ENCODE measurements at regions not wholly inside any gene's neighbourhood (a gene's known extent, or its start where the extent isn't known, plus 50 kb on each side); places are given as distances from the start of the nearest gene placed in this dataset.

DNA sequence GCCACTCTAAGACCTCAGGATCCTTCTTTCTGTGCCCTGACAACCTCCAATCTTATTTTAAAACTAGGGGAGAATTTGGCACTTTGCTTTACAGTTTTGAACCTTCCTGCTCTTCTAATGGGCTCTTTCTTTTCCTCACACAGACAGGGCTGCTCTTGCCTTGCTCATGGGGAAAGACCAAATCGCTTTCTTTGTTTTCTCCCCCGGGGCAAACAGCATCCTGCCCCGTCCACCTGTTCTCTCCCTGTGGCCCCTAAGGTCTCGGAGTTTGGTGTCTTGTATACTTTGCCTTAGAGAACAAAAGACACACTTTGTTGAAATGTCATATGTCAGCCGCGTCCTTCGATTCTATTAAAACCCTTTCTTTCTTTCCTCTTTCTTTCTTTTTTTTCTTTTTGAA, 306.7 kb upstream of the SALL1 start:
- FAIRE-seq (no peak), DNase-seq (ENCODE audit: low read depth, low spot score) (no peak)
- intact Hi-C loops (cut with micrococcal nuclease) (no loop called here), dilution Hi-C loops (cut with MboI; ENCODE audit: extremely low pct_ligation_motif_present, low sequenced_read_pairs) (no loop called here)
- CTCF ChIA-PET: no interaction called here
- H3K9ac ChIP-seq (replicated peaks; ENCODE audit: extremely low read depth, insufficient read depth, low read length): no peak overlapping the region
- H4K20me1 ChIP-seq (replicated peaks; ENCODE audit: control insufficient read depth, extremely low read depth, insufficient read depth, low read length): no peaks in the 10 kb centered on the region
- no TSS peak for BruUV-seq (replicated peaks)
- no peak overlapping the region for H3K4me3 ChIP-seq (replicated peaks in 1 of 3; ENCODE audit: insufficient read depth in 1 of 3, low read depth in 1 of 3, low read length in 3 of 3)
- H3K4me1 ChIP-seq (ENCODE audit: control insufficient read depth, extremely low read depth, insufficient read depth, low read length): no peaks in the 10 kb centered on the region
- H3K36me3 ChIP-seq (ENCODE audit: control insufficient read depth in 2 of 2, extremely low read depth in 1 of 2, insufficient read depth in 2 of 2, low read length in 2 of 2): no peaks in the 10 kb centered on the region
- no peaks in the 10 kb centered on the region for H3K9me3 ChIP-seq (replicated peaks; ENCODE audit: control insufficient read depth, insufficient read depth, low read length)
- TF ChIP-seq, protein P1, sequence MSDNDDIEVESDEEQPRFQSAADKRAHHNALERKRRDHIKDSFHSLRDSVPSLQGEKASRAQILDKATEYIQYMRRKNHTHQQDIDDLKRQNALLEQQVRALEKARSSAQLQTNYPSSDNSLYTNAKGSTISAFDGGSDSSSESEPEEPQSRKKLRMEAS (IDR thresholded peaks at IDR 0.05; ENCODE audit: insufficient read depth, insufficient read length): no peak
- H3K9me1 ChIP-seq (replicated peaks; ENCODE audit: control insufficient read depth, extremely low read depth, insufficient read depth, low read length): no peaks in the 10 kb centered on the region
- POLR2A ChIA-PET: no interaction called here
- H2AFZ ChIP-seq (ENCODE audit: low read depth, low read length): no peak overlapping the region
- H3K79me2 ChIP-seq (ENCODE audit: control insufficient read depth, insufficient read depth, low read length): no peaks in the 10 kb centered on the region
- no peak overlapping the region for H3K4me2 ChIP-seq (ENCODE audit: insufficient read depth, low read length)
- no peak overlapping the region for H3K27ac ChIP-seq (ENCODE audit: insufficient read depth, low read depth, low read length)
- H3K27me3 ChIP-seq (ENCODE audit: control insufficient read depth in 2 of 2, insufficient read depth in 2 of 2, low read length in 2 of 2): no peaks in the 10 kb centered on the region

DNA sequence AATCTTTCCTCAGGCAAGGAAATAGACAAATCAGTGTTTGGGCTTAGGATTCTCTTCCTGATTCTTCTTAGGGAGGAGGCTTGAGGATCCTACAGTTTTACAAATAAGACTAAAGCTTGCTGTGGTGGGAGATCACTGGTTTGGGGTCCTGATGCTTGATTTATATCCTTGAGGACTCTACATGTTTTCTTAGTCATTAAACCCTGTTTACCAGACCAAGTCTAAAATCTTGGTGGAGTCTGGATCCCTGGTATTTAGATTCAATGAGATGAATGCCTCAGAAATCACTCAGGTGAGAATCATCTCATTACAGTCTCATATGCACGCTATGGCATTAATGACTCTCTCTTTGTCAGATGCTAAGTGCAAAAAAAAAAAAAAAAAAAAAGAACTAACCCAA, 304.3 kb upstream of the SALL1 start:
- Histone ChIP-seq H3K9me3 (replicated peaks; ENCODE audit: control insufficient read depth, insufficient read depth, low read length) (no peaks in the 10 kb centered on the region), H3K27me3 (ENCODE audit: control insufficient read depth in 2 of 2, insufficient read depth in 2 of 2, low read length in 2 of 2) (no peaks in the 10 kb centered on the region), H3K79me2 (ENCODE audit: control insufficient read depth, insufficient read depth, low read length) (no peaks in the 10 kb centered on the region), H3K36me3 (ENCODE audit: control insufficient read depth in 2 of 2, extremely low read depth in 1 of 2, insufficient read depth in 2 of 2, low read length in 2 of 2) (no peaks in the 10 kb centered on the region), H2AFZ (ENCODE audit: low read depth, low read length) (no peak overlapping the region), H3K4me2 (ENCODE audit: insufficient read depth, low read length) (no peak overlapping the region), H3K4me3 (replicated peaks in 1 of 3; ENCODE audit: insufficient read depth in 1 of 3, low read depth in 1 of 3, low read length in 3 of 3) (no peak overlapping the region), H3K9ac (replicated peaks; ENCODE audit: extremely low read depth, insufficient read depth, low read length) (no peak overlapping the region), H3K4me1 (ENCODE audit: control insufficient read depth, extremely low read depth, insufficient read depth, low read length) (no peaks in the 10 kb centered on the region), H3K27ac (ENCODE audit: insufficient read depth, low read depth, low read length) (no peak overlapping the region), H3K9me1 (replicated peaks; ENCODE audit: control insufficient read depth, extremely low read depth, insufficient read depth, low read length) (no peaks in the 10 kb centered on the region), H4K20me1 (replicated peaks; ENCODE audit: control insufficient read depth, extremely low read depth, insufficient read depth, low read length) (no peaks in the 10 kb centered on the region)
- dilution Hi-C loops (cut with MboI; ENCODE audit: extremely low pct_ligation_motif_present, low sequenced_read_pairs): no loop called here
- no peak for FAIRE-seq
- ChIA-PET POLR2A (no interaction called here), CTCF (no interaction called here)
- DNase-seq (ENCODE audit: low read depth, low spot score): no peak
- TF ChIP-seq, protein P2, sequence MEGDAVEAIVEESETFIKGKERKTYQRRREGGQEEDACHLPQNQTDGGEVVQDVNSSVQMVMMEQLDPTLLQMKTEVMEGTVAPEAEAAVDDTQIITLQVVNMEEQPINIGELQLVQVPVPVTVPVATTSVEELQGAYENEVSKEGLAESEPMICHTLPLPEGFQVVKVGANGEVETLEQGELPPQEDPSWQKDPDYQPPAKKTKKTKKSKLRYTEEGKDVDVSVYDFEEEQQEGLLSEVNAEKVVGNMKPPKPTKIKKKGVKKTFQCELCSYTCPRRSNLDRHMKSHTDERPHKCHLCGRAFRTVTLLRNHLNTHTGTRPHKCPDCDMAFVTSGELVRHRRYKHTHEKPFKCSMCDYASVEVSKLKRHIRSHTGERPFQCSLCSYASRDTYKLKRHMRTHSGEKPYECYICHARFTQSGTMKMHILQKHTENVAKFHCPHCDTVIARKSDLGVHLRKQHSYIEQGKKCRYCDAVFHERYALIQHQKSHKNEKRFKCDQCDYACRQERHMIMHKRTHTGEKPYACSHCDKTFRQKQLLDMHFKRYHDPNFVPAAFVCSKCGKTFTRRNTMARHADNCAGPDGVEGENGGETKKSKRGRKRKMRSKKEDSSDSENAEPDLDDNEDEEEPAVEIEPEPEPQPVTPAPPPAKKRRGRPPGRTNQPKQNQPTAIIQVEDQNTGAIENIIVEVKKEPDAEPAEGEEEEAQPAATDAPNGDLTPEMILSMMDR (IDR thresholded peaks at IDR 0.05; ENCODE audit: extremely low read depth in 1 of 2, insufficient read depth in 1 of 2, low read depth in 1 of 2, low read length in 2 of 2): no peak
- TF ChIP-seq FOS (IDR thresholded peaks at IDR 0.05; ENCODE audit: borderline replicate concordance, insufficient read depth, low read length) (no peak), EZH2 (IDR thresholded peaks at IDR 0.05; ENCODE audit: borderline replicate concordance, low read depth, low read length, severe bottlenecking) (no peak), GATA2 (IDR thresholded peaks at IDR 0.05; ENCODE audit: insufficient read depth, insufficient read length, low read depth, low read length) (no peak), JUN (IDR thresholded peaks at IDR 0.05; ENCODE audit: borderline replicate concordance, insufficient read depth, insufficient read length, low read depth) (no peak), POLR2A (IDR thresholded peaks at IDR 0.05; ENCODE audit: low read depth, low read length) (no peak), POLR2AphosphoS5 (IDR thresholded peaks at IDR 0.05; ENCODE audit: insufficient read depth, low read depth, low read length) (no peak), MYC (IDR thresholded peaks at IDR 0.05; ENCODE audit: low read depth, low read length) (no peak)
- TF ChIP-seq, protein P1 (IDR thresholded peaks at IDR 0.05; ENCODE audit: insufficient read depth, insufficient read length): no peak
- intact Hi-C loops (cut with micrococcal nuclease): no loop called here
- BruUV-seq (replicated peaks): no TSS peak

All from endothelial cell of umbilical vein (primary cell).